Endothelial cell (in vitro differentiated cells): ENCODE measurements at regions not wholly inside any gene's neighbourhood (a gene's known extent, or its start where the extent isn't known, plus 50 kb on each side); places are given as distances from the start of the nearest gene placed in this dataset.

ENCODE experiments used
- DNase-seq: peaks from one replicate; pipeline ENCODE4 v3.0.0; 2021; ENCODE audit warnings: low spot score
- H3K27ac Mint-ChIP-seq: one replicate; pipeline ENCODE4 v1.8.0; 2021; ENCODE audit warnings: mixed read lengths, inconsistent platforms; ENCODE audit not compliant: unreplicated experiment
- H3K27me3 Mint-ChIP-seq: one replicate; pipeline ENCODE4 v1.8.0; 2021; ENCODE audit warnings: mild to moderate bottlenecking, moderate library complexity, mixed read lengths, inconsistent platforms; ENCODE audit not compliant: unreplicated experiment
- H3K36me3 Mint-ChIP-seq: one replicate; pipeline ENCODE4 v1.8.0; 2021; ENCODE audit warnings: mild to moderate bottlenecking, low read depth, mixed read lengths, inconsistent platforms; ENCODE audit not compliant: unreplicated experiment
- H3K4me1 Mint-ChIP-seq: one replicate; pipeline ENCODE4 v1.8.0; 2021; ENCODE audit warnings: mild to moderate bottlenecking, mixed read lengths, inconsistent platforms; ENCODE audit not compliant: unreplicated experiment
- H3K4me3 Mint-ChIP-seq: one replicate; pipeline ENCODE4 v1.8.0; 2021; ENCODE audit warnings: mild to moderate bottlenecking, mixed read lengths, inconsistent platforms; ENCODE audit not compliant: unreplicated experiment
- H3K9me3 Mint-ChIP-seq: one replicate; pipeline ENCODE4 v1.8.0; 2021; ENCODE audit warnings: mixed read lengths, inconsistent platforms; ENCODE audit not compliant: unreplicated experiment
- TF ChIP-seq, protein P1 (sequence below): fragments of 200-600 bp; sonication (generic); IDR thresholded peaks from one replicate; pipeline ENCODE4 v1.5.0; 2021; ENCODE audit warnings: antibody characterized with exemption; ENCODE audit not compliant: unreplicated experiment

GRCh38 chr2:192577706-192578105, 383.0 kb upstream of the TMEFF2 start:
- Mint-ChIP-seq H3K27me3 (no peaks in the 10 kb centered on the region), H3K9me3 (no peaks in the 10 kb centered on the region), H3K4me1 (no peaks in the 10 kb centered on the region), H3K4me3 (no peak overlapping the region), H3K36me3 (no peaks in the 10 kb centered on the region), H3K27ac (no peak overlapping the region)
- no peak for DNase-seq
- TF ChIP-seq, protein P1, sequence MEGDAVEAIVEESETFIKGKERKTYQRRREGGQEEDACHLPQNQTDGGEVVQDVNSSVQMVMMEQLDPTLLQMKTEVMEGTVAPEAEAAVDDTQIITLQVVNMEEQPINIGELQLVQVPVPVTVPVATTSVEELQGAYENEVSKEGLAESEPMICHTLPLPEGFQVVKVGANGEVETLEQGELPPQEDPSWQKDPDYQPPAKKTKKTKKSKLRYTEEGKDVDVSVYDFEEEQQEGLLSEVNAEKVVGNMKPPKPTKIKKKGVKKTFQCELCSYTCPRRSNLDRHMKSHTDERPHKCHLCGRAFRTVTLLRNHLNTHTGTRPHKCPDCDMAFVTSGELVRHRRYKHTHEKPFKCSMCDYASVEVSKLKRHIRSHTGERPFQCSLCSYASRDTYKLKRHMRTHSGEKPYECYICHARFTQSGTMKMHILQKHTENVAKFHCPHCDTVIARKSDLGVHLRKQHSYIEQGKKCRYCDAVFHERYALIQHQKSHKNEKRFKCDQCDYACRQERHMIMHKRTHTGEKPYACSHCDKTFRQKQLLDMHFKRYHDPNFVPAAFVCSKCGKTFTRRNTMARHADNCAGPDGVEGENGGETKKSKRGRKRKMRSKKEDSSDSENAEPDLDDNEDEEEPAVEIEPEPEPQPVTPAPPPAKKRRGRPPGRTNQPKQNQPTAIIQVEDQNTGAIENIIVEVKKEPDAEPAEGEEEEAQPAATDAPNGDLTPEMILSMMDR, result no peak

DNA sequence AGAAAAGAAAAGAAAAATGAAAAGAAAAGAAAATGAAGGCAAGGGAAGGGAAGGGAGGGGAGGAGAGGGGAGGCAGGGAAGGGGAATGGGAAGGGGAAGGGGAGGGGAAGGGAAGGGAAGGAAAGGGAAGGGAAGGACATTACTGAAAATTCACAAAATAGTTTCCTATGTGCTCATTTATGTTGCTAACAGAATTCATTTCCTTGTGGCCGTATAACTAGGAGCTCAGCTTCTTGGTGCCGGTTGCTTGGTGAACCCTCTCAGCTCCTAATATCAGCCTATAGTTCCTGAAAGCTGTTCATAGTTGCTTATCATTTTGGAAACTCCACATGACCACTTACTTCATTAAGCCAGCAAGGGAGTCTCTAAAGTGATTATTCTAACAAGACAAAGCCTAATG, 379.8 kb upstream of the TMEFF2 start:
- Mint-ChIP-seq H3K36me3 (no peaks in the 10 kb centered on the region), H3K4me3 (no peak overlapping the region), H3K27me3 (no peaks in the 10 kb centered on the region), H3K27ac (no peak overlapping the region), H3K4me1 (no peaks in the 10 kb centered on the region), H3K9me3 (no peaks in the 10 kb centered on the region)
- DNase-seq, result no peak
- TF ChIP-seq, protein P1, result no peak

GRCh38 chr2:192571636-192572035, 376.9 kb upstream of the TMEFF2 start:
- Mint-ChIP-seq H3K9me3 (no peaks in the 10 kb centered on the region), H3K4me3 (no peak overlapping the region), H3K27ac (no peak overlapping the region), H3K27me3 (no peaks in the 10 kb centered on the region), H3K4me1 (no peaks in the 10 kb centered on the region), H3K36me3 (no peaks in the 10 kb centered on the region)
- no peak for DNase-seq
- TF ChIP-seq, protein P1, result no peak

DNA sequence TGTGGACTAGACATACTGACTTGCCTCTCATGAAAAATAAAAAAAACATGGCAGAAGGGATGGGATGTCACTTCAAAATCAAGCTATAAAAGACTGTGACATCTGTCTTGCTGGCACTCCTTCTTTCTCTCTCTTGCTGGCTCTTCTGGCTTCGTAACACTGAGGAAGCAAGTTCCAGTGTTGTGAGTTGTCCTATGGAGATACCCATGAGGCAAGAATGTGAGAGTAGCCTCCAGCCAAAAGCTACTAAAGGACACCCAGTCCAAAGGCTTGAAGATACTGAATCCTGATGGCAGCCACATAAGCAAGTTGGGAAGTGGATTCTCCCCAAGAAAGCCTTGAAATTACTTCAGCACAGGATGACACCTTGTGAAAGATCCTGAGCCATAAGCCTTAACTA, 376.1 kb upstream of the TMEFF2 start:
- DNase-seq, result no peak
- TF ChIP-seq, protein P1, result no peak
- no peaks in the 10 kb centered on the region for H3K9me3 Mint-ChIP-seq
- H3K27ac Mint-ChIP-seq, result no peak overlapping the region
- H3K36me3 Mint-ChIP-seq, result no peaks in the 10 kb centered on the region
- H3K27me3 Mint-ChIP-seq, result peaks cover 1% of the 10 kb centered on the region
- H3K4me1 Mint-ChIP-seq, result no peaks in the 10 kb centered on the region
- H3K4me3 Mint-ChIP-seq, result no peak overlapping the region

- Mint-ChIP-seq H3K36me3 (no peaks in the 10 kb centered on the region), H3K27me3 (peaks cover 1% of the 10 kb centered on the region), H3K4me3 (no peak overlapping the region), H3K4me1 (no peaks in the 10 kb centered on the region), H3K27ac (no peak overlapping the region), H3K9me3 (no peaks in the 10 kb centered on the region)
- DNase-seq, result no peak
- TF ChIP-seq, protein P1, result no peak
Measured at GRCh38 chr2:192566863-192567262, 372.1 kb upstream of the TMEFF2 start.
